Uterus (tissue), 3 donors: ENCODE measurements at regions not wholly inside any gene's neighbourhood (a gene's known extent, or its start where the extent isn't known, plus 50 kb on each side); places are given as distances from the start of the nearest gene placed in this dataset.

Experiments
- DNase-seq, 2 donors: peaks; one replicate each; pipeline ENCODE4 v3.0.0-alpha.2; 2019 to 2020
- H3K27ac ChIP-seq, 2 donors: fragments of 200-600 bp; sonication (generic); 1 replicate in 1 of 2; 2 replicates in 1 of 2; pipeline ENCODE4 v1.5.1; 2016 to 2018
- H3K27me3 ChIP-seq, 2 donors: fragments of 200-600 bp; sonication (generic); one replicate each; pipeline ENCODE4 v1.5.1; 2018 to 2019; ENCODE audit warnings: control low read depth in 1 of 2
- H3K36me3 ChIP-seq, 2 donors: fragments of 200-600 bp; sonication (generic); one replicate each; pipeline ENCODE4 v1.5.1; 2019; ENCODE audit warnings: control low read depth in 1 of 2
- H3K4me1 ChIP-seq, 2 donors: fragments of 200-600 bp; sonication (generic); one replicate each; pipeline ENCODE4 v1.5.1; 2018 to 2019; ENCODE audit warnings: control low read depth in 1 of 2
- H3K4me3 ChIP-seq, 2 donors: fragments of 200-600 bp; sonication (generic); 1 replicate in 1 of 2; 2 replicates in 1 of 2; pipeline ENCODE4 v1.5.1; 2018 to 2019; ENCODE audit warnings: mild to moderate bottlenecking in 1 of 2
- H3K9me3 ChIP-seq, 2 donors: fragments of 200-600 bp; sonication (generic); one replicate each; pipeline ENCODE4 v1.5.1; 2019; ENCODE audit warnings: control low read depth in 1 of 2
- POLR2A ChIP-seq, 2 donors: fragments of 450-650 bp; IDR thresholded peaks; one replicate each; pipeline ENCODE4 v1.6.1; 2016; ENCODE audit warnings: antibody characterized with exemption in 2 of 2, mild to moderate bottlenecking in 1 of 2, moderate library complexity in 1 of 2
- intact Hi-C: fragments of 100-400 bp; cut with DNase I; formaldehyde crosslinking; loops from one replicate; pipeline ENCODE4 v1.15.1; 2023; ENCODE audit warnings: low total_unique reads
- TF ChIP-seq, protein P1 (sequence below), 4 experiments: fragments of 200-600 bp in 2 of 4; fragments of 450-650 bp in 2 of 4; sonication (generic) in 2 of 4; IDR thresholded peaks; one replicate each; pipeline ENCODE4 v1.5.1; 2016 to 2019; ENCODE audit warnings: antibody characterized with exemption in 4 of 4, mild to moderate bottlenecking in 2 of 4, moderate library complexity in 1 of 4
- donor health status: DM: yes; HTN: yes; CAD: no.

DNA sequence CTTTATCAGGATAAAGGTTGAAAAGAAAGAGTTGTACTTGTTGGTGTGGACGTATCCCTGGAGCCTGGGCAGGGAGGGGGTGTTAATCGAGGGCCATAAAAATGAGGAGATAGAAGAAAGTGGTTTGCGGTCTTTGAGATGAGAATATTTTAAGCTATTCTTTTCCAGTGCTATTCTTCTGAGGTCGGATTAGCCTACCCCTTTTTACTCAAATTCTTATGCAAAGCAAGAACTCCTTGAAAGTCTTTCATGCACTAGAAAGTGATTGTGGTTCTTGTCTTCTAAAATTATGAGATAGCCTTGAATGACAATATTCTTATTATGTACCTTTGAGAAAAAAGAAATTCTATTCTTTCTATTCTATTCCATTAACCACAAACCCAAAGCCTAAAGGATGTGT is 201.3 kb upstream of the SEMA3C start:
- Histone ChIP-seq H3K9me3 (no peaks in the 10 kb centered on the region), H3K4me1 (no peaks in the 10 kb centered on the region), H3K4me3 (no peak overlapping the region), H3K36me3 (no peaks in the 10 kb centered on the region), H3K27ac (no peak overlapping the region), H3K27me3 (no peaks in the 10 kb centered on the region)
- TF ChIP-seq, protein P1, sequence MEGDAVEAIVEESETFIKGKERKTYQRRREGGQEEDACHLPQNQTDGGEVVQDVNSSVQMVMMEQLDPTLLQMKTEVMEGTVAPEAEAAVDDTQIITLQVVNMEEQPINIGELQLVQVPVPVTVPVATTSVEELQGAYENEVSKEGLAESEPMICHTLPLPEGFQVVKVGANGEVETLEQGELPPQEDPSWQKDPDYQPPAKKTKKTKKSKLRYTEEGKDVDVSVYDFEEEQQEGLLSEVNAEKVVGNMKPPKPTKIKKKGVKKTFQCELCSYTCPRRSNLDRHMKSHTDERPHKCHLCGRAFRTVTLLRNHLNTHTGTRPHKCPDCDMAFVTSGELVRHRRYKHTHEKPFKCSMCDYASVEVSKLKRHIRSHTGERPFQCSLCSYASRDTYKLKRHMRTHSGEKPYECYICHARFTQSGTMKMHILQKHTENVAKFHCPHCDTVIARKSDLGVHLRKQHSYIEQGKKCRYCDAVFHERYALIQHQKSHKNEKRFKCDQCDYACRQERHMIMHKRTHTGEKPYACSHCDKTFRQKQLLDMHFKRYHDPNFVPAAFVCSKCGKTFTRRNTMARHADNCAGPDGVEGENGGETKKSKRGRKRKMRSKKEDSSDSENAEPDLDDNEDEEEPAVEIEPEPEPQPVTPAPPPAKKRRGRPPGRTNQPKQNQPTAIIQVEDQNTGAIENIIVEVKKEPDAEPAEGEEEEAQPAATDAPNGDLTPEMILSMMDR (IDR thresholded peaks at IDR 0.05), result no peak
- no peak for TF ChIP-seq POLR2A (IDR thresholded peaks at IDR 0.05)
- DNase-seq, result no peak
- intact Hi-C loops, result no loop called here

DNA sequence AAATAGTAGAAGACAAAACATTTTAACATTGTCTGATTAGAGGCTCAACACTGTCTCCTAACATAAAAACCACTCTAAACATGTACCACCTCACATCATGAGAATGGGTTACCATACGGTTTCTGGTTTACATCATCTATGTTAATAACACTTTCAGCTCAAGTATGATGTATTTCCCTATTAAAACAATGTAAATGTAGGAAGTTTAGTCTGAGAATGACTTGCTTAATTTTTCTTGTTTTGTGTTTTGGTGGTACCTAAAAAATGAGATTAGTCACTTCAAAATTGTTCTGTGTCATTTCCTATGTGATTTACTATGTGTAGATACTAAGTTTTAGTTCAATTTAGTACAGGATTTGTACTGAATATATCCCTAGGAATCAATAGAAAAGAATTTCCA is 195.8 kb upstream of the SEMA3C start:
- no peak overlapping the region for H3K4me3 ChIP-seq
- intact Hi-C loops, result no loop called here
- no peaks in the 10 kb centered on the region for H3K36me3 ChIP-seq
- TF ChIP-seq, protein P1 (IDR thresholded peaks at IDR 0.05), result no peak
- TF ChIP-seq POLR2A (IDR thresholded peaks at IDR 0.05), result no peak
- H3K27ac ChIP-seq, result no peak overlapping the region
- DNase-seq, result no peak
- H3K9me3 ChIP-seq, result no peaks in the 10 kb centered on the region
- no peaks in the 10 kb centered on the region for H3K27me3 ChIP-seq
- no peaks in the 10 kb centered on the region for H3K4me1 ChIP-seq

DNA sequence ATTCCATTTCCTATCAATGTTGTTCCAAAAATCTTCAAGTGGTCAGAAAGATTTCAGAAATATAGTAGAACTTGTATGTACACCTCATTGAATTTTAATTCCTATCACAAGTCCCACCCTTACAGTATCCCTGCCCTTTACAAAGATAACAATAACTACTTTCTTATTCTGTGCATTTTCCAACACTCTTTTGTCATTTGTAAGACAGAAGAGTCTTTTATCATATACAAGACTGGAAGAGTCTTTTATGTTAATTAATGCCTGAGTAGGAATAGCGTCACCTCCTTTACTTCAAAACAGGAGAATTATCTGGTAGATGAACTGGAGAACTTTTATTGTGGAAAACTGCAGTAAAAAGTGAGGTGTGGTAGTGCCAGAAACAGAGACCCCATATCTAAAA is 193.9 kb upstream of the SEMA3C start:
- Histone ChIP-seq H3K36me3 (no peaks in the 10 kb centered on the region), H3K27ac (peak overlapping the region in 1 of 2 donors; percentile 35), H3K4me3 (no peak overlapping the region), H3K27me3 (no peaks in the 10 kb centered on the region), H3K4me1 (no peaks in the 10 kb centered on the region), H3K9me3 (no peaks in the 10 kb centered on the region)
- intact Hi-C loops, result no loop called here
- DNase-seq, result no peak
- TF ChIP-seq POLR2A (IDR thresholded peaks at IDR 0.05), result no peak
- TF ChIP-seq, protein P1 (IDR thresholded peaks at IDR 0.05), result no peak

- no peak overlapping the region for H3K4me3 ChIP-seq
- no peaks in the 10 kb centered on the region for H3K27me3 ChIP-seq
- intact Hi-C loops, result no loop called here
- no peaks in the 10 kb centered on the region for H3K36me3 ChIP-seq
- TF ChIP-seq, protein P1 (IDR thresholded peaks at IDR 0.05), result no peak
- no peak for TF ChIP-seq POLR2A (IDR thresholded peaks at IDR 0.05)
- no peaks in the 10 kb centered on the region for H3K9me3 ChIP-seq
- no peak for DNase-seq
- peak overlapping the region; percentile 3 to 35 for H3K27ac ChIP-seq
- no peaks in the 10 kb centered on the region for H3K4me1 ChIP-seq
These were observed 193.1 kb upstream of the SEMA3C start for GRCh38 chr7:81111781-81112540.

DNA sequence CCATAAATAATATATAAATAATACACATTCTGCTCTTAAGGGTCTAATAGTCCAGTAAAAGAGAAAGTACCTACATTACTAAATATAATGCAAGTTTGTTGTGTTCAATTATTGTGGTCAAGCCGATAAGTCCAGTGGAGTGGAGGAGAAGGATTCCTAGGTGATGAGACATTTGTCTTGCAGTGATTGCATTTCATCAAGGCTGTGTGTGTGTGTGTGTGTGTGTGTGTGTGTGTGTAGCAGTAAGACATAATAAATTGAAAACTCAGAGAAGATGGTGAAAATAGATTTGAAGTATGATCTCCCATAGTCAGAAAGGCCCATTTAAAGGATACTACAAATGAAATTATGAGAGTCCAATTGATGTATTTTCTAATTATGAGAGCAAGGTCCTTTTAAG is 192.5 kb upstream of the SEMA3C start:
- Histone ChIP-seq H3K4me1 (no peaks in the 10 kb centered on the region), H3K4me3 (no peak overlapping the region), H3K9me3 (no peaks in the 10 kb centered on the region), H3K27me3 (no peaks in the 10 kb centered on the region), H3K27ac (peak overlapping the region; percentile 3 to 35), H3K36me3 (no peaks in the 10 kb centered on the region)
- intact Hi-C loops, result no loop called here
- peak in 1 of 2 donors; percentile 38 for DNase-seq
- TF ChIP-seq POLR2A (IDR thresholded peaks at IDR 0.05), result no peak
- TF ChIP-seq, protein P1 (IDR thresholded peaks at IDR 0.05), result no peak
